Retinal pigment epithelial cell (primary cell): ENCODE measurements at regions not wholly inside any gene's neighbourhood (a gene's known extent, or its start where the extent isn't known, plus 50 kb on each side); places are given as distances from the start of the nearest gene placed in this dataset.

Experiments
- DNase-seq: peaks from one replicate; pipeline ENCODE4 v3.0.0-alpha.2; 2010; ENCODE audit warnings: low read depth
- H3K4me3 ChIP-seq: 2 replicates; pipeline ENCODE4 v1.5.1; 2011; ENCODE audit warnings: mild to moderate bottlenecking, low read length, control low read depth, moderate library complexity
- CTCF ChIP-seq: conservative IDR thresholded peaks from 2 replicates; pipeline ENCODE4 v1.5.1; 2011; ENCODE audit warnings: low read depth, low read length, control low read depth, inconsistent platforms

DNA sequence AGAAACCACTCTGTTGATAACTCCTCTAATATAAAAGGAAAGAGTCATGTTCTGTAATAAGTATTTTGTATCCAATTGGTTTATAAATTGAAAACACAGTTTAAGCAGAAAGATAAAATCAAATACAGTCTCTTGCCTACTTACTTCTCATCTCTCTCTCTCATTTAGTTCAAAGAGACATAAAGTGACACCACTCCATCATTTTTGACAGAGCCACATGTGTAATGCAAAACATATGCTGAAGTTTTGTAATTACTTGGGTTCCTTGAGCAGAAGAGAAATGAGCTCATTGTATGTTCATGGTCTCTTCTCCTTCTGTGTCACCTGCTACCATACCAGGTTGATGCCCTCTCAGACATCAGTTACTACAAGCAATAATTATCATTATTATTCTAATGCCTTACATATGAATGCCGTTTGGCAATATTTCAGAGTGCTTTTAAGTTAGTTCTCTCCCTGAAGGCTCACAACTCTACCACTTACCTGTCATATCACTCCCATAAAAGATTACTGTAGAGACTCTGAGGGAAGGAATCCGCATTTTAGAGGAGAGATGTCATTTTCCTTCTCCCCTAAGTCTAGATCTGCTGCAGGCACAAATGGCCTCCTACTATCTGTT lies 59.9 kb upstream of the SKAP2 start:
- H3K4me3 ChIP-seq = no peak overlapping the region
- TF ChIP-seq CTCF = no peak
- DNase-seq = no peak

DNA sequence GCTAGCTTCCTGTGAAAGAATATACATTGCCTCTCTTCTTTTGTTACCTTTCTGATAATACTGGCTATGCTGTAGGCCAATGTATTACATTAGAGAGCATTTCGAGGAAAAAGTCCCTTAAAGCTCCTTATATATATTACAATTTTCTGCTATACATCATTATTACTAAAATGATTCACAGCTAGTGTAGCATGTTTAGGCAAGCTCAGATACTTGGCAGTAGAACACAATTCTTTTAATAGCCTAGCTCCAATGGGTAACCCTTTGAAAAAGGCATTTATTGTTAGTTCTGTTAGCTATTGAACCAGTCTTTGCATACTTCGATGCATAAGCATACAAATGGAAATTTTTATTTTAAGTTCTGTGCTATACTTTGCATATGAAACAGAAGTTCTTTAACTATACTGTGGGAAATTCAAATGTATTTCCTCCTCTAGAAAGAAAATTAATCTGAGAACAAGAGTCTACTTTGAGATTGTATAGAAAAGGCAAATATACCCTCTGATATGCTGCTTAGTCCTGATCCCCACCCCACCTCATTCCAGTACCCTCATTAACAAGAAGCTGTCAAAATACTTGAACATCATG lies 55.6 kb upstream of the SKAP2 start:
- TF ChIP-seq CTCF = no peak
- DNase-seq = no peak
- no peak overlapping the region for H3K4me3 ChIP-seq

- DNase-seq = no peak
- no peak for TF ChIP-seq CTCF
- no peak overlapping the region for H3K4me3 ChIP-seq
These were observed 53.9 kb upstream of the SKAP2 start for GRCh38 chr7:26918241-26918640.

DNA sequence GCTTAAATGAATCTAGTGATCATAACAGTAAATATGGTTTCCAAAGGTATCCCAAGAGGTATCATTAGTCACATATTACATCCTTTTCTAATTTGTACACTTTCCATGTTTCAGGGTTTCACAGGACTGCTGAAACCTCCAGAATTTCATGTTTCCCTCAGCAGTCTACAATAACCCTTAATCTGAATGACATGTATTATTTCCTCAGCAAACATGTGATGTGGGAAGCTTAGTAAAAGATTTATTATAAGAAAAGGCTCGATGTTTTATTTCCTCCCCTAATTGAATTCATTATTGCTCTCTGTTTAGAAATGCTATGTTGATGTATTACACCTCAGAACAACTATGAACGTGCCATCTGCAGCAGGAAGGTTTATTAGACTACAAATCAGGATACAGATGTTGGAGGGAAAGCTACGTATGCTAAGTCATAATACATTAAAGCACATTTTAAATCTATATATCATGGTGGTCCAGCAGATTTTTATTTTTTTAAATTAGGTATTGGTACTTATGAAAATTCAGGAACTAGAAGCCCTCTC lies 52.5 kb upstream of the SKAP2 start:
- no peak overlapping the region for H3K4me3 ChIP-seq
- DNase-seq = no peak
- TF ChIP-seq CTCF = no peak

DNA sequence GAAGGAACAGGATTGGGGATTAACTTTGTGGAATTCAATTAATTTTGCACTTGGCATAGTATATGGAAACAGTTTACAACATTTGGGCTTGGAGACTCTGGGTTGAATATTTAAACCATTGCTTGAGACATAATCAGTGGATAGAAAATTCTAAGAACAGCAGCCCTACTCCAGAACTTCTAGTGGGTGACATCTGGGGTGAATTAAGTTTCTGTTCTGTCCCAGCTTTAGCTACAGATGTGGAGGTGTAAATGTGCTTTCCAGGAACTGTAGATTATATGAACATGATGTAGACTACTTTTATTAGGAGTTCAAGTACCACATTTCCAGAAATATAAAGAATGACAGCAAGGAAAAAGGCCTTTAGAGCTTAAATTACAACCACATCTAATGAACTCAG lies 51.9 kb upstream of the SKAP2 start:
- no peak overlapping the region for H3K4me3 ChIP-seq
- no peak for DNase-seq
- TF ChIP-seq CTCF = no peak
